GM18519 (cell line): ENCODE measurements at regions not wholly inside any gene's neighbourhood (a gene's known extent, or its start where the extent isn't known, plus 50 kb on each side); places are given as distances from the start of the nearest gene placed in this dataset.

Experiments used
- ATAC-seq: cut with Tn5 transposase; IDR thresholded peaks from one replicate; pipeline ENCODE4 v1.9.1; 2021; ENCODE audit warnings: mild to moderate bottlenecking, moderate library complexity; ENCODE audit not compliant: unreplicated experiment, low FRiP score

GRCh38 chr6:146886587-146887446 is 288.0 kb downstream of the ADGB start:
- ATAC-seq = no peak

- no peak for ATAC-seq
These were observed 288.8 kb downstream of the ADGB start for GRCh38 chr6:146887447-146888077.

- no peak for ATAC-seq
These were observed 290.5 kb downstream of the ADGB start for GRCh38 chr6:146889303-146889702.

- ATAC-seq = no peak
These were observed 291.4 kb downstream of the ADGB start for GRCh38 chr6:146890172-146890571.

GRCh38 chr6:146890644-146891434 is 292.1 kb downstream of the ADGB start:
- ATAC-seq = no peak

GRCh38 chr6:146891615-146892265 is 293.0 kb downstream of the ADGB start:
- no peak for ATAC-seq

GRCh38 chr6:146892283-146892612 is 293.5 kb downstream of the ADGB start:
- ATAC-seq = no peak

- no peak for ATAC-seq
These were observed 294.0 kb downstream of the ADGB start for GRCh38 chr6:146892613-146893401.

- no peak for ATAC-seq
These were observed 294.9 kb downstream of the ADGB start for GRCh38 chr6:146893690-146894089.

GRCh38 chr6:146894624-146895023 is 295.9 kb downstream of the ADGB start:
- ATAC-seq = no peak

GRCh38 chr6:146895101-146895771 is 296.5 kb downstream of the ADGB start:
- no peak for ATAC-seq

GRCh38 chr6:146895772-146896061 is 296.9 kb downstream of the ADGB start:
- ATAC-seq = no peak

- no peak for ATAC-seq
These were observed 297.5 kb downstream of the ADGB start for GRCh38 chr6:146896062-146896813.

GRCh38 chr6:146896960-146897701 is 298.4 kb downstream of the ADGB start:
- no peak for ATAC-seq

GRCh38 chr6:146898069-146898887 is 299.5 kb downstream of the ADGB start:
- ATAC-seq = no peak

GRCh38 chr6:146898888-146899227 is 300.1 kb downstream of the ADGB start:
- ATAC-seq = no peak

GRCh38 chr6:146901940-146902816 is 302.0 kb upstream of the STXBP5 start:
- ATAC-seq = no peak
